GM12891 (cell line): ENCODE measurements at regions not wholly inside any gene's neighbourhood (a gene's known extent, or its start where the extent isn't known, plus 50 kb on each side); places are given as distances from the start of the nearest gene placed in this dataset.

ENCODE experiments used
- POLR2A ChIP-seq: IDR thresholded peaks from 2 replicates; pipeline ENCODE4 v1.6.1; 2011; ENCODE audit warnings: low read depth, low read length, control low read depth
- SPI1 ChIP-seq: IDR thresholded peaks from 2 replicates; pipeline ENCODE4 v1.6.1; 2011; ENCODE audit warnings: low read depth, low read length, control low read depth
- TAF1 ChIP-seq: IDR thresholded peaks from 2 replicates; pipeline ENCODE4 v1.6.1; 2011; ENCODE audit warnings: low read depth, low read length, control low read depth

DNA sequence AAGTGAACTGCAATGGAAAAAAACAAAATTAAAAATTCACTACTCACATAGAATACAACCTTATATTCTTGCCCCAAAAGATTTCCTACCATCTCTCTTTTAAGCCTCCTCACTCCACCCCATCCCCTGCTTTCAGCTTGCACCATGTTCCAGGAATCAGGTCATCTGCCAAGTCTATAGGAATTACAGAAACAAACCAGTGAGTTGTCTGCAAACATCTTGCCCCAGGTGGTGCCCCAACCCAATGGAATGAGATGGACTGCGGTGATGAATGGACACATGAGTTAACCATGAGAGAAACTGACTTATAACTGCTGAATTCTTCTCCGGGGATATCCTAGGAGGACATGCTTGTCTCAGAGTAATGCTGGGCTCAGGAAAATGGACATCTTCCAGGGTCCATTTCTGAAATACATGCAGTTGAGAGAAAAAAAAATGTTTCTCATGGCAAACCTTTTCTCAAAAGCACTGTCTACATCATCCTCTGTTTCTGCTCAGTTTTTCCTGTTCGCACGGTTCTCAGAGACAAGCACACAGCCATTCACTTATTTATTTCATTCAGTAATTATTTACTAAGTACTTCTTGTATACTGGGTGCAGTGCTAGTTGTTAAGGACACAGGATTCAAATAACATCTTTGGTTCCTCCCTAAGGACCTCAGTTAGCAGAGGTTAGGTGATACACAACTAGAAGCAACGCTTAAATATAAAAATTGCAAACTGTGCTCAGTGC lies 350.0 kb downstream of the RND3 start:
- TF ChIP-seq SPI1 = no peak
- TF ChIP-seq POLR2A = no peak
- no peak for TF ChIP-seq TAF1
